DMS114 treated with DMSO at 0.1 percent for 48 hours (cell line): ENCODE measurements at regions not wholly inside any gene's neighbourhood (a gene's known extent, or its start where the extent isn't known, plus 50 kb on each side); places are given as distances from the start of the nearest gene placed in this dataset.
"Not testable (repeated sequence)": the region's sequence is repeated elsewhere in the genome, so short reads cannot be mapped to it uniquely, and the experiment has no call there.

Source experiments
- DNase-seq: peaks from one replicate; lab custom pipeline; 2025; ENCODE audit not compliant: unreplicated experiment; lab: John Stamatoyannopoulos, UW

- DNase-seq: no peak
Measured at GRCh38 chr13:103466761-103467160, 400.5 kb upstream of the SLC10A2 start.

GRCh38 chr13:103460246-103460645 lies 394.0 kb upstream of the SLC10A2 start:
- not testable (repeated sequence) for DNase-seq

- not testable (repeated sequence) for DNase-seq
Measured at GRCh38 chr13:103457050-103457449, 390.8 kb upstream of the SLC10A2 start.

- no peak for DNase-seq
Measured at GRCh38 chr13:103451656-103452055, 385.4 kb upstream of the SLC10A2 start.

- DNase-seq: no peak
Measured at GRCh38 chr13:103443604-103444003, 377.4 kb upstream of the SLC10A2 start.

GRCh38 chr13:103437651-103438050 lies 371.4 kb upstream of the SLC10A2 start:
- DNase-seq: no peak

- DNase-seq: no peak
Measured at GRCh38 chr13:103436057-103436654, 369.9 kb upstream of the SLC10A2 start.

GRCh38 chr13:103431856-103432255 lies 365.6 kb upstream of the SLC10A2 start:
- DNase-seq: no peak

- no peak for DNase-seq
Measured at GRCh38 chr13:103430368-103430767, 364.2 kb upstream of the SLC10A2 start.

- DNase-seq: no peak
Measured at GRCh38 chr13:103410002-103410401, 343.8 kb upstream of the SLC10A2 start.

- DNase-seq: no peak
Measured at GRCh38 chr13:103406967-103407366, 340.8 kb upstream of the SLC10A2 start.

- DNase-seq: no peak
Measured at GRCh38 chr13:103405297-103405696, 339.1 kb upstream of the SLC10A2 start.

GRCh38 chr13:103403814-103404213 lies 337.6 kb upstream of the SLC10A2 start:
- no peak for DNase-seq

- no peak for DNase-seq
Measured at GRCh38 chr13:103403148-103403740, 337.0 kb upstream of the SLC10A2 start.

GRCh38 chr13:103395139-103395538 lies 328.9 kb upstream of the SLC10A2 start:
- no peak for DNase-seq

GRCh38 chr13:103394618-103395017 lies 328.4 kb upstream of the SLC10A2 start:
- no peak for DNase-seq

GRCh38 chr13:103391936-103392335 lies 325.7 kb upstream of the SLC10A2 start:
- DNase-seq: no peak

- DNase-seq: no peak
Measured at GRCh38 chr13:103388839-103389238, 322.6 kb upstream of the SLC10A2 start.

- DNase-seq: no peak
Measured at GRCh38 chr13:103386341-103386740, 320.1 kb upstream of the SLC10A2 start.

GRCh38 chr13:103373916-103374315 lies 307.7 kb upstream of the SLC10A2 start:
- no peak for DNase-seq

GRCh38 chr13:103371271-103371670 lies 305.1 kb upstream of the SLC10A2 start:
- no peak for DNase-seq

GRCh38 chr13:103370790-103371189 lies 304.6 kb upstream of the SLC10A2 start:
- DNase-seq: no peak
